ENCODE measurements at regions not wholly inside any gene's neighbourhood (a gene's known extent, or its start where the extent isn't known, plus 50 kb on each side); places are given as distances from the start of the nearest gene placed in this dataset.

DNA sequence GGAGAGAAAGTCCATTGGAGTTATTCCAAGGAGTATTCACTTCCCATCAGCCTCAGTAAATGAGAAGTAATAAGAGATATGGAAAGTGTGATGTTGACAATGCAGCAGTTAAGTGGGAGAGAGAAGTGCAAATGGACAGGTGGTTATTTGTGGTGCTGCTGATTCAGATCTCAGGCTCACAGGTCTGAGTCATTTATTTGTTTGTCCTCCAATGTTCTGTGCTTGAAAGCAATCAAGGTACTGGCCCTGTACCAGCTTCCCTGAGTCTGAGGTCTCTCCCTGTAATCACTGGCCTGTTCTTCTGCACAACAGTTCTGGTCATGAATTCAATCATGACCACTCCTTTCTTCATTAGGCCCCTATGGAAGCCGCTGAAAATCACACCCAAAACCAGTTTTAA is 827.7 kb downstream of the MAFB start:
- no peak for TF ChIP-seq CTCF (IDR thresholded peaks at IDR 0.05; ENCODE audit: low read depth, low read length)
- no peak for DNase-seq (ENCODE audit: extremely low read depth, low read depth)

- no peak for DNase-seq (ENCODE audit: extremely low read depth, low read depth)
- no peak for TF ChIP-seq CTCF (IDR thresholded peaks at IDR 0.05; ENCODE audit: low read depth, low read length)
Observed at GRCh38 chr20:39857835-39858234, 831.2 kb downstream of the MAFB start.

GRCh38 chr20:39857187-39857586 is 831.8 kb downstream of the MAFB start:
- DNase-seq (ENCODE audit: extremely low read depth, low read depth) = no peak
- no peak for TF ChIP-seq CTCF (IDR thresholded peaks at IDR 0.05; ENCODE audit: low read depth, low read length)

DNA sequence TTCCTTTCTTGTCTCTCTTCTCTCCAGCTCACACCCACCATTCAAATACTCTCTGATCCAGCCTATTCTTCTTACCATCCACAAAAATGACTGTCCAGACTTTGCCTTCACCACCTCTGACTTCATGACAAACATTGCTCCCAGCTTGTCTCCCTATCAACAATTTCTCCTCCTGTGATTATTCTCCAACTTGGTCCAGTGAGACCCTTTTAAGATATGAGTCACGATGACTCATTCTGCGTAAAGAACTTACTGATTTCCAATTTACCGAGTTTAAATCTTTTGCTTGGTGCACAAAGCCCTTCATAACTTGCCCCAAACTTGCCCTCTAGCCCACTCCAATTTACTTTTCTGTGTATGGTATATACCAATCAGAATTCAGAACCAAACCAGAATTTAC is 833.2 kb downstream of the MAFB start:
- DNase-seq (ENCODE audit: extremely low read depth, low read depth) = no peak
- TF ChIP-seq CTCF (IDR thresholded peaks at IDR 0.05; ENCODE audit: low read depth, low read length) = no peak

DNA sequence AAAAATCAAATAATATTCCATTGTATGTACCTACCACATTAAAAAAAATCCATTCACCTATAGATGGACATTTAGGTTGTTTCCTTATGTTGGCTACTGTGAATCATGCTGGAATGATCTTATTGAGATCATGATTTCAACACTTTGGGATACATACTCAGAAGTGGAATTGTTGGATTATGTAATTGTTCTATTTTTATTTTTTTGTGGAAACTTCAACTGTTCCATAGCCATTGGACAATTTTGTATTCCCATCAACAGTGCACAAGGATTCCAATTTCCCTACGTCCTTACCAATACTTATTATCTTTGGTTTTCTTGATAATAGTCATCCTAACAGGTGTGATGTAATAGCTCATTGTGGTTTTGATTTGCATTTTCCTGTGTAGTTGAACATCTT is 834.0 kb downstream of the MAFB start:
- no peak for DNase-seq (ENCODE audit: extremely low read depth, low read depth)
- no peak for TF ChIP-seq CTCF (IDR thresholded peaks at IDR 0.05; ENCODE audit: low read depth, low read length)

DNA sequence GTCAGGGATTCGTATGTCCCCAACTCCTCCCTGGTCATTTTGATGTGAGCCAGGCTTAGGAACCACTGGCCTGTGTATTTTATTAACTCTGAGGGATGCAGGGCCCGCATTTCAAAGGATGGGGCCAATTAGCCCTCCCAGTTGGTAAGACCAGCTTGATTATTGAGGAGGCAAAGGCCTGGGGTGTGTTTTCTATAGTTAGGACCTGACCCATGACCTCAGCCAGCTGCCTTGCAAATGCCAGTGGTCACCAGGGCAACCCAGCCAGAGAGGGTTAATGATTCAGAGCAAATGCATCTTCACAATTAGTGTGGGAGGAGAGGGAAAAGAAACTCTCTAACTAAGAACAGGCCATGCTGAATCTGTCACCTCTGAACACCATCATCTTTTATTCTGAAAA is 835.4 kb downstream of the MAFB start:
- TF ChIP-seq CTCF (IDR thresholded peaks at IDR 0.05; ENCODE audit: low read depth, low read length) = no peak
- peak; percentile 39 for DNase-seq (ENCODE audit: extremely low read depth, low read depth)

DNA sequence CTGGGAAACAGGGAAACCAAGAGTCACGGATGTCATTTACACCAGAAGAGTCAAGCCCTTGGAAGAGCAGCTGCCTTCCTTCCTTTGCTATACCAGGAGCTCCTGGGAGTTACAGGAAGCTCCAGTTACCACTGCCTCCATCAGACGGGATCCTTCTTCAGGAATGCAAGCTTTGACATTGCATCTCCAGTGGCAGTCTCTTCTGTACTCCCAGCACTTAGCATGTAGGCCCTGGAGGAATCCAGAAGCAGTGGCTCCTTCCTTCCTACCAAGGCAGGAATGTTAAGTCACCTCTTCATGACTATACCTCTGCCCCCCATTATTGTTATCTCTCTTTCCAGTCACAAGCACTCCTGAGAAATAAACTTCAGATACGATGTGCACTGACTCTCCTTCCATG is 836.0 kb downstream of the MAFB start:
- TF ChIP-seq CTCF (IDR thresholded peaks at IDR 0.05; ENCODE audit: low read depth, low read length) = no peak
- DNase-seq (ENCODE audit: extremely low read depth, low read depth) = no peak
